HUDEP-2 (cell line): ENCODE measurements at regions not wholly inside any gene's neighbourhood (a gene's known extent, or its start where the extent isn't known, plus 50 kb on each side); places are given as distances from the start of the nearest gene placed in this dataset.

Experiments used
- DNase-seq, 76 experiments: peaks; one replicate each; lab custom pipeline; 2025; ENCODE audit not compliant: unreplicated experiment in 76 of 76; lab: John Stamatoyannopoulos, UW

DNA sequence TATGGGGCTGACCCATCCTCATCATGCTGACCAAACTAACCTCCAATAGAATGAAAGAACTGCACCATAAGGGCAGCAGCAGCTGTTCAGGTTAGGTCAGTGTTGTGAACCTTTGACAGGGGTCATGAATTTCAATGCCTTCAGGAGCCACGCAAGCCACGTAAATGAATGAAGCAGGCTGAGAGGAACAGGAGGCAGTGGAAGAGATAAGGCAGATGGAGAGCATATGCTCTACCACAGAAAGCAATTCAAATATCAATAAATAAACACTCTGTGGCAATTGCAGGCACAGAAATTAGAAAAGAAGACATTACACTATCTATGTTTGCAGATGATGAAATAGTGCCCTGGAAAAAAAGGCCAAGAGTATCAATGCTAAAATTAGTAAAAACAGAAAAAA is 56.3 kb downstream of the SCG2 start:
- DNase-seq: no peak
